ENCODE measurements at regions not wholly inside any gene's neighbourhood (a gene's known extent, or its start where the extent isn't known, plus 50 kb on each side); places are given as distances from the start of the nearest gene placed in this dataset.

- TF ChIP-seq, protein P1, sequence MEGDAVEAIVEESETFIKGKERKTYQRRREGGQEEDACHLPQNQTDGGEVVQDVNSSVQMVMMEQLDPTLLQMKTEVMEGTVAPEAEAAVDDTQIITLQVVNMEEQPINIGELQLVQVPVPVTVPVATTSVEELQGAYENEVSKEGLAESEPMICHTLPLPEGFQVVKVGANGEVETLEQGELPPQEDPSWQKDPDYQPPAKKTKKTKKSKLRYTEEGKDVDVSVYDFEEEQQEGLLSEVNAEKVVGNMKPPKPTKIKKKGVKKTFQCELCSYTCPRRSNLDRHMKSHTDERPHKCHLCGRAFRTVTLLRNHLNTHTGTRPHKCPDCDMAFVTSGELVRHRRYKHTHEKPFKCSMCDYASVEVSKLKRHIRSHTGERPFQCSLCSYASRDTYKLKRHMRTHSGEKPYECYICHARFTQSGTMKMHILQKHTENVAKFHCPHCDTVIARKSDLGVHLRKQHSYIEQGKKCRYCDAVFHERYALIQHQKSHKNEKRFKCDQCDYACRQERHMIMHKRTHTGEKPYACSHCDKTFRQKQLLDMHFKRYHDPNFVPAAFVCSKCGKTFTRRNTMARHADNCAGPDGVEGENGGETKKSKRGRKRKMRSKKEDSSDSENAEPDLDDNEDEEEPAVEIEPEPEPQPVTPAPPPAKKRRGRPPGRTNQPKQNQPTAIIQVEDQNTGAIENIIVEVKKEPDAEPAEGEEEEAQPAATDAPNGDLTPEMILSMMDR (tag by site-specific recombination; IDR thresholded peaks at IDR 0.05), result no peak
- no peak for TF ChIP-seq ZNF626 (tag by site-specific recombination; IDR thresholded peaks at IDR 0.05)
- no peak for TF ChIP-seq ZNF768 (tag by site-specific recombination; IDR thresholded peaks at IDR 0.05)
- TF ChIP-seq AEBP2 (tag by site-specific recombination; IDR thresholded peaks at IDR 0.05; ENCODE audit: borderline replicate concordance), result no peak
- no peak for TF ChIP-seq ZNF391 (tag by site-specific recombination; IDR thresholded peaks at IDR 0.05; ENCODE audit: borderline replicate concordance, low read depth)
- no peak for TF ChIP-seq ZNF660 (tag by site-specific recombination; IDR thresholded peaks at IDR 0.05)
- TF ChIP-seq TRIM28 (IDR thresholded peaks at IDR 0.05; ENCODE audit: borderline replicate concordance, low read length), result no peak
- no peak for TF ChIP-seq ZNF521 (tag by site-specific recombination; IDR thresholded peaks at IDR 0.05)
- no peak for TF ChIP-seq PRDM1 (tag by site-specific recombination; IDR thresholded peaks at IDR 0.05)
Observed at GRCh38 chr2:205932861-205933260, 153.1 kb downstream of the INO80D start.
